ENCODE measurements at regions not wholly inside any gene's neighbourhood (a gene's known extent, or its start where the extent isn't known, plus 50 kb on each side); places are given as distances from the start of the nearest gene placed in this dataset.

- TF ChIP-seq CTCF (conservative IDR thresholded peaks at IDR 0.05; ENCODE audit: low read length) (no peak), EZH2phosphoT487 (IDR thresholded peaks at IDR 0.05; ENCODE audit: borderline replicate concordance) (no peak)
Observed at GRCh38 chr20:21981179-21981578, 275.7 kb downstream of the PAX1 start.

Data from Loucy (cell line).